KBM-7 (cell line): ENCODE measurements at regions not wholly inside any gene's neighbourhood (a gene's known extent, or its start where the extent isn't known, plus 50 kb on each side); places are given as distances from the start of the nearest gene placed in this dataset.
A peak's percentile ranks its signal among the peaks of the same experiment; 100 is the strongest.

Experiments
- DNase-seq: peaks from one replicate; pipeline ENCODE4 v3.0.0-alpha.2; 2015
- in situ Hi-C: fragments of 300-500 bp; cut with MboI; formaldehyde crosslinking; loops from 2 replicates; pipeline ENCODE4 v1.14.3; 2020; ENCODE audit warnings: low sequenced_read_pairs, low pct_unique_long_range_greater_than_20kb, mixed read lengths

DNA sequence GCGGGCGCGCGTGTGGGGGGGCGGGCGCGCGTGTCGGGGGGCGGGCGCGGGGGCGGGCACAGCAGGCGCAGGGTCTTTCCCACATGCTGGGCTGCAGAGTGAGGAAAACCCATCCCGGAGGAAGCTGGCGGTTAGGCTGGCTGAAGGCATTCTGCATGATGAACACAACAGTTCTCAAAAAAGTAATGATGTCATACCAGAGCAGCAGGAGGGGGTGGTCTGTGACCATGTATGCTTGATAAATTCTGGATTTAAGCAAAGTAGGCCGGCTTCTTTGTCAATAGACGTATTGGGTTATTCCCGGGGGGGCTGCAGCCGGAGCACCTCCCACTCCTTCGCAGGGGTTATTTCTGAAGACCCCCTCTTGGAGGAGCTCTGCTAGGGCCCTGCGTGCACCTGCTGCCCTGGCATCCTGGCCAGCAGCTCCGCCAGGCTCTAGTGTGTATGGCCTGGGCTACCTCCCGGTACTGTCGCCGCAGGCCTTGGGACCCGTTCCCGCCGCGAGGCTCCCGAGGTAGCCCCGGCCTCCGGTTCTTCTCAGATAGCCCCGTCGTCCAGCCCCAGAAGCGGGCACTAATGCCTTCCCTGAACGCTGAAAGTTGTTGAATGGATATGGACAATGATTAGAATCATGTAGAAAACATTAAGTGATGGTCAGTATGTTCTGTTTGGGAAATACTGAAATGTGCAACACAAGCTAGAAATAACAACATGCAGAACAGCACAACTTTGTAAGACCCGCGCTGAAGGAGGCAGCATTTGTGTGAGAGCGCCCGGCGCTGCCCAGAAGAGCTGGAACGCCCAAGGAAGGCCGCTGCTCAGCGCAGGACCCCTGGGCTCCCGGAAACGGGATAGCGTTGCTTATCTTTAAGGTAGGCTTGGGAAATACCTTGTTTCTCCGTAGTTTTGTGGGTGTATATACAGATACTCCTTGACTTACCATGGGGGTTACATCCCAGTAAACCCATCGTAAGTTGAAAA lies 101.4 kb upstream of the RAB6C start:
- DNase-seq: no peak
- in situ Hi-C loops: no loop called here

DNA sequence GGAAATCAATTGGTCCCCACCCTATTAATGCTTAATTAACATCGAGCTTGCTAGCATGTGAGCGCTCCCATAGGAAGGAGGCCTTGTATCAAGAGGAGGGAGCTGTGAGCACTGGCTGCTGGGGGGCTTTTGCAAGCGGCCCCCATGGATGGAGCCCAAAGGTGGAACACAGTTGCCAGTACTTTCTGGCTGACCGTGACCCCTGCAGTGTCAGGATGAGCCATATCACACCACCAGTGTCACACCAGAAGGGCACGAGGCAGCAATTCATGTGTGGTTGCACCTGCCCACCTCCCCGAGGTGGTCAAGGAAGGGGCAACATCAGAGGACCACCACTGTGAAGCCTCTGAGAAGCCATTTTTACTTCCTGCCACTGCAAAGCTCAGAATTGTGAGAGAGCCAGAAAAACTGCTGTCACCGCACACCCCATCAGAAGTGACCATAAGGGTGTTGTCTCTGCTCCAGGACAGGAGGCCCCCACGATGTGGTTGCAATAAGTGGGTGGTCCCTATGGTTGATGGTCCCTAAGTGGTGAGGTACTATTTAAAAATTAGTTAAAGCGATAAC lies 99.8 kb upstream of the RAB6C start:
- in situ Hi-C loops: no loop called here
- DNase-seq: no peak

- DNase-seq: no peak
- in situ Hi-C loops: no loop called here
These were observed 99.2 kb upstream of the RAB6C start for GRCh38 chr2:129880309-129880708.

- no peak for DNase-seq
- in situ Hi-C loops: no loop called here
These were observed 98.5 kb upstream of the RAB6C start for GRCh38 chr2:129880971-129881370.

- in situ Hi-C loops: no loop called here
- no peak for DNase-seq
These were observed 97.6 kb upstream of the RAB6C start for GRCh38 chr2:129881786-129882396.

GRCh38 chr2:129882476-129882875 lies 97.0 kb upstream of the RAB6C start:
- no peak for DNase-seq
- in situ Hi-C loops: no loop called here

GRCh38 chr2:129883121-129883520 lies 96.3 kb upstream of the RAB6C start:
- no peak for DNase-seq
- in situ Hi-C loops: no loop called here

DNA sequence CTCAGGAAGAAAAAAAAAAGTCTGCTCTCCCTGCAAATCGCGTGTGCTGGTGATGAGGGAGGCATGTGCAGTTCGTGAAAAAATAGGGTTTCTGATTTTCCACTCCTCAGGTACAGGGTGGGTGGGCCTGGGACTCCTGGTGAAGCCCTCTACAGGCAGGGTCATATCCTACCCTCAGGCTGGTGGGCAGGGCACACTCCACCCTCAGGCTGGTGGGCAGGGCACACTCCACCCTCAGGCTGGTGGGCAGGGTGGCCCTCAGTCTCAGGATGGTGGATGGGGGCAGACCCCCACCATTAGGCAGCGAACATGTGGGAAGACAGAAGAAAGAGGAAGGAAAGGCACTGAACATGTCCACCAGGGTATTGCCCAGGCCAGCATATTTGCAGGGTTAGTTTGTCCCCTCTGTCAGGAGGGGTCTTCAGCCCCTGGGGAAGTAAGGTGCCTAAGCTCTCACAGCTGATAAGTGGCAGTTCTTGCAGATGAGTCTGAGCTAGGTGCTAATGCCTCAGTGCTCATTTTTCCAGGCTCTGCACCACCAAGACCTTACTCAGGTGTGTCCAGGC lies 95.2 kb upstream of the RAB6C start:
- no peak for DNase-seq
- in situ Hi-C loops: no loop called here

DNA sequence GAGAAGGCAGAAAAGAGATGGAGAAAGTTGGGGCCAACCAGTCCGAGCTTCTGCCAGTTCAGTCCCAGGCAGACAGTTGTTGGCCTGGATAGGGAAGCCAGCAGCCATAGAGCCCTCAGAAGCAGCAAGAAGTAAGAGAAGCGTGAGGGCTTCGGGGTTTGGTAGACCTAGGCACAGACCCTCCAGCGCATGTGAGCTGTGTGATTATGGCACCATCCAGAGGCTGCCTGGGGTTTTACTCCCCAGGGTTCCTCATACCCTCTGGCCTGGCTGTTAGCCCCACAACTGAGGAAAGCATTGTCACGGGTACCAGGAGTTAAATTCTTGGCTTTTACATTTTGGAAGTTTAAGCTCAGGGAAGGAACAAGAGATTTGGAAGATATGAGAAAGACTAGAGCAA lies 93.7 kb upstream of the RAB6C start:
- in situ Hi-C loops: no loop called here
- peak; percentile 12 for DNase-seq

GRCh38 chr2:129887688-129888266 lies 91.7 kb upstream of the RAB6C start:
- DNase-seq: no peak
- in situ Hi-C loops: no loop called here

- in situ Hi-C loops: no loop called here
- DNase-seq: no peak
These were observed 91.0 kb upstream of the RAB6C start for GRCh38 chr2:129888461-129888860.

GRCh38 chr2:129888896-129889295 lies 90.6 kb upstream of the RAB6C start:
- no peak for DNase-seq
- in situ Hi-C loops: no loop called here

GRCh38 chr2:129891341-129892320 lies 87.8 kb upstream of the RAB6C start:
- DNase-seq: no peak
- in situ Hi-C loops: no loop called here

- no peak for DNase-seq
- in situ Hi-C loops: no loop called here
These were observed 87.1 kb upstream of the RAB6C start for GRCh38 chr2:129892360-129892759.

GRCh38 chr2:129892773-129893172 lies 86.7 kb upstream of the RAB6C start:
- in situ Hi-C loops: no loop called here
- DNase-seq: no peak

- DNase-seq: no peak
- in situ Hi-C loops: no loop called here
These were observed 86.2 kb upstream of the RAB6C start for GRCh38 chr2:129893244-129893643.

GRCh38 chr2:129894616-129895015 lies 84.8 kb upstream of the RAB6C start:
- in situ Hi-C loops: no loop called here
- no peak for DNase-seq

- in situ Hi-C loops: no loop called here
- no peak for DNase-seq
These were observed 84.4 kb upstream of the RAB6C start for GRCh38 chr2:129895061-129895460.
